GM23338 (cell line): ENCODE measurements at regions not wholly inside any gene's neighbourhood (a gene's known extent, or its start where the extent isn't known, plus 50 kb on each side); places are given as distances from the start of the nearest gene placed in this dataset.

Experiments used
- ATAC-seq: fragments of 200-7000 bp; cut with Tn5 transposase; 3 replicates; pipeline ENCODE4 v1.9.1; 2020
- DNase-seq: peaks from one replicate; pipeline ENCODE4 v3.0.0-alpha.2; 2015; ENCODE audit warnings: low spot score
- H2AFZ ChIP-seq: fragments of 200-600 bp; sonication (generic); 2 replicates; pipeline ENCODE4 v1.8.0; 2016; ENCODE audit warnings: antibody characterized with exemption, mild to moderate bottlenecking, moderate library complexity
- H3F3A ChIP-seq: fragments of 200-600 bp; sonication (generic); replicated peaks from 2 replicates; pipeline ENCODE4 v1.8.0; 2017; ENCODE audit warnings: antibody characterized with exemption, mixed run types, low read depth
- H3K27ac ChIP-seq: fragments of 200-600 bp; sonication (generic); 2 replicates; pipeline ENCODE4 v1.6.1; 2016; ENCODE audit warnings: low read depth
- H3K27me3 ChIP-seq: fragments of 200-600 bp; sonication (generic); 2 replicates; pipeline ENCODE4 v1.8.0; 2016; ENCODE audit warnings: mild to moderate bottlenecking, mixed run types, moderate library complexity; ENCODE audit not compliant: insufficient read depth
- H3K36me3 ChIP-seq: fragments of 200-600 bp; sonication (generic); 2 replicates; pipeline ENCODE4 v1.8.0; 2016; ENCODE audit warnings: mild to moderate bottlenecking; ENCODE audit not compliant: insufficient read depth
- H3K4me1 ChIP-seq: fragments of 200-600 bp; sonication (generic); 2 replicates; pipeline ENCODE4 v1.8.0; 2016; ENCODE audit warnings: mild to moderate bottlenecking, moderate library complexity; ENCODE audit not compliant: insufficient read depth
- H3K4me2 ChIP-seq: fragments of 200-600 bp; sonication (generic); 2 replicates; pipeline ENCODE4 v1.7.1; 2017; ENCODE audit warnings: mixed run types
- H3K4me3 ChIP-seq: fragments of 200-600 bp; sonication (generic); 2 replicates; pipeline ENCODE4 v1.6.1; 2016; ENCODE audit warnings: mixed run types
- H3K79me2 ChIP-seq: fragments of 200-600 bp; sonication (generic); replicated peaks from 2 replicates; pipeline ENCODE4 v1.8.0; 2017; ENCODE audit warnings: mild to moderate bottlenecking; ENCODE audit not compliant: insufficient read depth
- H3K9me2 ChIP-seq: fragments of 200-600 bp; sonication (generic); 2 replicates; pipeline ENCODE4 v1.8.0; 2017; ENCODE audit not compliant: insufficient read depth
- H4K20me1 ChIP-seq: fragments of 200-600 bp; sonication (generic); replicated peaks from 2 replicates; pipeline ENCODE4 v1.8.0; 2017; ENCODE audit warnings: mild to moderate bottlenecking; ENCODE audit not compliant: insufficient read depth
- H3K27ac Mint-ChIP-seq: 2 replicates; pipeline ENCODE4 v1.8.0; 2020; ENCODE audit warnings: inconsistent platforms, mild to moderate bottlenecking, moderate library complexity, mixed read lengths
- H3K27me3 Mint-ChIP-seq: 3 replicates; pipeline ENCODE4 v1.8.0; 2022; ENCODE audit warnings: low read depth, mild to moderate bottlenecking, moderate library complexity, mixed read lengths, inconsistent platforms; ENCODE audit not compliant: insufficient read depth, poor library complexity
- H3K36me3 Mint-ChIP-seq: 3 replicates; pipeline ENCODE4 v1.8.0; 2021; ENCODE audit warnings: low read depth, mild to moderate bottlenecking, inconsistent platforms, moderate library complexity, mixed read lengths
- H3K4me1 Mint-ChIP-seq: 3 replicates; pipeline ENCODE4 v1.8.0; 2020; ENCODE audit warnings: mild to moderate bottlenecking, inconsistent platforms, mixed read lengths
- H3K4me3 Mint-ChIP-seq: 3 replicates; pipeline ENCODE4 v1.8.0; 2021; ENCODE audit warnings: moderate library complexity, mild to moderate bottlenecking, inconsistent platforms, mixed read lengths
- H3K9me3 Mint-ChIP-seq: 3 replicates; pipeline ENCODE4 v1.8.0; 2020; ENCODE audit warnings: moderate library complexity, mild to moderate bottlenecking, inconsistent platforms, mixed read lengths
- CTCF ChIP-seq, 2 experiments: fragments of 200-600 bp in 1 of 2; sonication (generic) in 1 of 2; conservative IDR thresholded peaks; 2 replicates each; pipeline versions ENCODE4 v1.5.1 to v1.6.1; 2016 to 2017; ENCODE audit warnings: antibody characterized with exemption in 2 of 2, low read depth in 2 of 2, mild to moderate bottlenecking in 2 of 2, moderate library complexity in 1 of 2
- ETS1 ChIP-seq: IDR thresholded peaks from 2 replicates; pipeline ENCODE4 v1.6.1; 2016; ENCODE audit warnings: antibody characterized with exemption
- EZH2 ChIP-seq: fragments of 200-600 bp; sonication (generic); IDR thresholded peaks from one replicate; pipeline ENCODE4 v1.8.0; 2017; ENCODE audit warnings: antibody characterized with exemption, mild to moderate bottlenecking, low read depth; ENCODE audit not compliant: unreplicated experiment
- NANOG ChIP-seq: IDR thresholded peaks from 2 replicates; pipeline ENCODE4 v1.6.1; 2016; ENCODE audit warnings: antibody characterized with exemption, borderline replicate concordance
- STAT1 ChIP-seq: IDR thresholded peaks from one replicate; pipeline ENCODE4 v1.6.1; 2016; ENCODE audit warnings: antibody characterized with exemption; ENCODE audit not compliant: unreplicated experiment
- ZNF114 ChIP-seq: fragments of 250-450 bp; sonication (Bioruptor Pico); IDR thresholded peaks from 2 replicates; pipeline ENCODE4 v1.5.0; 2020; ENCODE audit warnings: mild to moderate bottlenecking, moderate library complexity
- ZNF331 ChIP-seq: fragments of 250-450 bp; sonication (Bioruptor Pico); IDR thresholded peaks from 2 replicates; pipeline ENCODE4 v1.5.0; 2020; ENCODE audit warnings: low read depth, mild to moderate bottlenecking, moderate library complexity

DNA sequence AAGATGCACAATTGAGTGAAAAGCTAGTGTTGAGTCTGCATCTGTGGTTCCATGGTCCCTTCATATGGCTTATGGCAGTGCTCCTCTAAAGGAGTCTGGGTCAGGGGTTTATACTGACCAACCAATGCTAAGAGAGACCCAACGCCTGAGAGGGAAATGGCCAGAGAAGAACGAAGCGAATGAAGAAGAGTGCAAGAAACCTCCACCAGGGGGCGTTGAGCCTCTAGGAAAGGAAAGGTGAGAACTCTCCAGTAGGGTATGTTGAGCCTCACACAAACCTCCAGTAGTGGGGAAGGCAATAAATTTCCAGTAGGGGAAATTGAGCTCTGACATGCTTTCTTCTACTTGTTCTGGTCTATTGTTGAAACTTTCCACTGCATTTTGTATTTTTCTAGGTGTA, 470.6 kb downstream of the PRDM9 start:
- H3K4me2 ChIP-seq = no peak overlapping the region
- no peak overlapping the region for H2AFZ ChIP-seq
- no peaks in the 10 kb centered on the region for H3K9me2 ChIP-seq
- Mint-ChIP-seq H3K27me3 (peaks cover 1% of the 10 kb centered on the region), H3K27ac (no peak overlapping the region), H3K4me3 (no peak overlapping the region), H3K9me3 (peaks cover 39% of the 10 kb centered on the region), H3K36me3 (peaks cover 30% of the 10 kb centered on the region), H3K4me1 (no peaks in the 10 kb centered on the region)
- H3K4me1 ChIP-seq = no peaks in the 10 kb centered on the region
- H3K4me3 ChIP-seq = no peak overlapping the region
- H4K20me1 ChIP-seq = no peaks in the 10 kb centered on the region
- TF ChIP-seq CTCF (conservative IDR thresholded peaks at IDR 0.05; ENCODE audit: low read depth in 2 of 2) (peak; percentile 66 to 73), ETS1 (no peak)
- H3K36me3 ChIP-seq = peaks cover 16% of the 10 kb centered on the region; the same call in 1 of the 2 replicates
- no peak overlapping the region for H3K27ac ChIP-seq
- no peaks in the 10 kb centered on the region for H3K79me2 ChIP-seq
- H3F3A ChIP-seq = no peaks in the 10 kb centered on the region
- DNase-seq (peak; percentile 88), ATAC-seq (peak; percentile 74)
- H3K27me3 ChIP-seq = no peaks in the 10 kb centered on the region

DNA sequence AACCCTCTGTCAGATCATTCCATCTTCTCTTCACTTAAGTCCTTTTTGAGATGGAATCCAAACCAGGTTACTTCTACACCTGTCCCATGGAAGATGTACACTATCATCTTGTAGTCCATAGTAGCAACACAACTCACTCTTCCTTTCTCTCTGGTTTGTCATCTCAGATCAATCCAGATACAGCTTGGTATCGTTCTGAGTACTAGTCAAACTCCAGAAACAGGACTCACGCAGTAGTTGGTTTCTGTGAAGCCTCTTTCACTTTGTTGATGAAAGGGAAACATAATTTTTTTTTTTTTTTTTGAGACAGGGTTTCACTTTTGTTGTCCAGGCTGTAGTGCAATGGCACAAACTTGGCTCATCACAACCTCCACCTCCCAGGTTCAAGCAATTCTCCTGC, 484.0 kb downstream of the PRDM9 start:
- TF ChIP-seq ZNF331 (no peak), STAT1 (no peak), ZNF114 (CRISPR knock-in tag) (no peak), EZH2 (no peak)
- DNase-seq (no peak), ATAC-seq (no peak)
- Histone ChIP-seq H2AFZ (no peak overlapping the region), H3K79me2 (no peaks in the 10 kb centered on the region), H3F3A (no peaks in the 10 kb centered on the region), H4K20me1 (no peaks in the 10 kb centered on the region), H3K27ac (no peak overlapping the region), H3K4me3 (no peak overlapping the region), H3K36me3 (no peaks in the 10 kb centered on the region), H3K4me2 (no peak overlapping the region), H3K27me3 (no peaks in the 10 kb centered on the region), H3K9me2 (no peaks in the 10 kb centered on the region), H3K4me1 (no peaks in the 10 kb centered on the region)
- H3K27ac Mint-ChIP-seq = no peak overlapping the region
- H3K27me3 Mint-ChIP-seq = no peaks in the 10 kb centered on the region
- H3K4me3 Mint-ChIP-seq = no peak overlapping the region
- no peaks in the 10 kb centered on the region for H3K4me1 Mint-ChIP-seq
- H3K9me3 Mint-ChIP-seq = no peaks in the 10 kb centered on the region
- no peaks in the 10 kb centered on the region for H3K36me3 Mint-ChIP-seq

GRCh38 chr5:23994581-23995370, 487.4 kb downstream of the PRDM9 start:
- no peaks in the 10 kb centered on the region for H3K4me1 Mint-ChIP-seq
- peak; percentile 27 for DNase-seq
- H3K4me3 Mint-ChIP-seq = no peak overlapping the region
- Histone ChIP-seq H3K36me3 (no peaks in the 10 kb centered on the region), H3K27ac (no peak overlapping the region), H2AFZ (no peak overlapping the region), H3K4me3 (no peak overlapping the region), H3K27me3 (no peaks in the 10 kb centered on the region), H3F3A (no peaks in the 10 kb centered on the region), H3K9me2 (no peaks in the 10 kb centered on the region), H3K79me2 (no peaks in the 10 kb centered on the region), H4K20me1 (no peaks in the 10 kb centered on the region), H3K4me1 (no peaks in the 10 kb centered on the region), H3K4me2 (no peak overlapping the region)
- ATAC-seq = no peak
- TF ChIP-seq ZNF331 = no peak
- TF ChIP-seq ETS1 = no peak
- no peak for TF ChIP-seq NANOG
- TF ChIP-seq CTCF (conservative IDR thresholded peaks at IDR 0.05; ENCODE audit: low read depth in 2 of 2) = peak in 1 of 2 experiments; percentile 52; a peak in 3 of 4 replicates
- no peaks in the 10 kb centered on the region for H3K9me3 Mint-ChIP-seq
- H3K36me3 Mint-ChIP-seq = no peaks in the 10 kb centered on the region
- no peaks in the 10 kb centered on the region for H3K27me3 Mint-ChIP-seq
- H3K27ac Mint-ChIP-seq = no peak overlapping the region
